GM23248 (cell line): ENCODE measurements at regions not wholly inside any gene's neighbourhood (a gene's known extent, or its start where the extent isn't known, plus 50 kb on each side); places are given as distances from the start of the nearest gene placed in this dataset.

ENCODE experiments used
- DNase-seq: peaks from one replicate; pipeline ENCODE4 v3.0.0-alpha.2; 2015
- H2AFZ ChIP-seq: fragments of 200-600 bp; sonication (generic); 2 replicates; pipeline ENCODE4 v1.6.1; 2016; ENCODE audit warnings: antibody characterized with exemption
- H3F3A ChIP-seq: fragments of 200-600 bp; sonication (generic); 2 replicates; pipeline ENCODE4 v1.6.1; 2016; ENCODE audit warnings: mild to moderate bottlenecking, antibody characterized with exemption, mixed run types; ENCODE audit not compliant: insufficient read depth
- H3K27ac ChIP-seq: fragments of 200-600 bp; sonication (generic); 2 replicates; pipeline ENCODE4 v1.5.1; 2016; ENCODE audit warnings: mild to moderate bottlenecking
- H3K27me3 ChIP-seq: fragments of 200-600 bp; sonication (generic); replicated peaks from 2 replicates; pipeline ENCODE4 v1.6.1; 2016; ENCODE audit warnings: mild to moderate bottlenecking; ENCODE audit not compliant: insufficient read depth
- H3K36me3 ChIP-seq: fragments of 200-600 bp; sonication (generic); 2 replicates; pipeline ENCODE4 v1.6.1; 2016; ENCODE audit warnings: low read depth, mild to moderate bottlenecking
- H3K4me1 ChIP-seq: fragments of 200-600 bp; sonication (generic); 2 replicates; pipeline ENCODE4 v1.6.1; 2016; ENCODE audit warnings: mild to moderate bottlenecking; ENCODE audit not compliant: insufficient read depth
- H3K4me2 ChIP-seq: fragments of 200-600 bp; sonication (generic); one replicate; pipeline ENCODE4 v1.6.1; 2016; ENCODE audit warnings: mild to moderate bottlenecking; ENCODE audit not compliant: unreplicated experiment
- H3K4me3 ChIP-seq: fragments of 200-600 bp; sonication (generic); 2 replicates; pipeline ENCODE4 v1.5.1; 2016; ENCODE audit warnings: mild to moderate bottlenecking
- H3K79me2 ChIP-seq: fragments of 200-600 bp; sonication (generic); 2 replicates; pipeline ENCODE4 v1.6.1; 2016; ENCODE audit warnings: mild to moderate bottlenecking; ENCODE audit not compliant: insufficient read depth
- H3K9ac ChIP-seq: fragments of 200-600 bp; sonication (generic); 2 replicates; pipeline ENCODE4 v1.6.1; 2016; ENCODE audit warnings: mild to moderate bottlenecking
- H3K9me2 ChIP-seq: fragments of 200-600 bp; sonication (generic); 2 replicates; pipeline ENCODE4 v1.6.1; 2016; ENCODE audit warnings: mixed run types, mild to moderate bottlenecking, moderate library complexity; ENCODE audit not compliant: insufficient read depth
- H3K9me3 ChIP-seq: fragments of 200-600 bp; sonication (generic); one replicate; pipeline ENCODE4 v1.6.1; 2017; ENCODE audit warnings: low read depth
- H4K20me1 ChIP-seq: fragments of 200-600 bp; sonication (generic); 2 replicates; pipeline ENCODE4 v1.6.0; 2016; ENCODE audit not compliant: insufficient read depth
- EZH2 ChIP-seq: fragments of 200-600 bp; sonication (generic); IDR thresholded peaks from 2 replicates; pipeline ENCODE4 v1.6.1; 2018; ENCODE audit warnings: antibody characterized with exemption, mild to moderate bottlenecking; ENCODE audit not compliant: insufficient read depth, poor library complexity, severe bottlenecking
- EZH2phosphoT487 ChIP-seq: fragments of 200-600 bp; sonication (generic); IDR thresholded peaks from 2 replicates; pipeline ENCODE4 v1.6.1; 2018; ENCODE audit warnings: antibody characterized with exemption, moderate library complexity, mild to moderate bottlenecking, low read depth; ENCODE audit not compliant: insufficient read depth
- whole genome bisulfite sequencing, 2 experiments: methylation state at CpG; one replicate each; pipeline ENCODE4 v1.1.6; 2015 to 2017; ENCODE audit warnings: low lambda C conversion rate in 2 of 2, low coverage in 1 of 2; ENCODE audit errors: missing lambda C conversion rate in 2 of 2; 5-methylcytosine and 5-hydroxymethylcytosine counted together
- in situ Hi-C: fragments of 300-500 bp; cut with MboI; formaldehyde crosslinking; loops from 2 replicates; pipeline ENCODE4 v1.15.0; 2020

GRCh38 chr16:79305074-79305473, 295.5 kb downstream of the MAF start:
- Histone ChIP-seq H2AFZ (no peak overlapping the region), H3K4me3 (no peak overlapping the region), H3K9me2 (no peaks in the 10 kb centered on the region), H3K79me2 (no peaks in the 10 kb centered on the region), H3K9me3 (no peaks in the 10 kb centered on the region), H3K4me1 (no peaks in the 10 kb centered on the region), H3K27me3 (no peaks in the 10 kb centered on the region), H3K9ac (no peak overlapping the region), H3K27ac (no peak overlapping the region), H4K20me1 (no peaks in the 10 kb centered on the region), H3K4me2 (no peak overlapping the region), H3F3A (no peaks in the 10 kb centered on the region), H3K36me3 (no peaks in the 10 kb centered on the region)
- TF ChIP-seq EZH2phosphoT487 (no peak), EZH2 (no peak)
- no peak for DNase-seq
- WGBS, 2 experiments, result 69 to 70% methylated on average over 10 of the region's 10 CpGs
- in situ Hi-C loops, result no loop called here

GRCh38 chr16:79303959-79304387, 296.6 kb downstream of the MAF start:
- Histone ChIP-seq H3K36me3 (no peaks in the 10 kb centered on the region), H4K20me1 (no peaks in the 10 kb centered on the region), H3K79me2 (no peaks in the 10 kb centered on the region), H3K9ac (no peak overlapping the region), H3K4me2 (no peak overlapping the region), H3K4me1 (no peaks in the 10 kb centered on the region), H2AFZ (no peak overlapping the region), H3K27me3 (no peaks in the 10 kb centered on the region), H3K9me3 (no peaks in the 10 kb centered on the region), H3K4me3 (no peak overlapping the region), H3K9me2 (no peaks in the 10 kb centered on the region), H3K27ac (no peak overlapping the region), H3F3A (no peaks in the 10 kb centered on the region)
- no peak for DNase-seq
- TF ChIP-seq EZH2phosphoT487 (no peak), EZH2 (no peak)
- WGBS, 2 experiments, result 22 to 29% methylated on average over 8 of the region's 8 CpGs
- in situ Hi-C loops, result no loop called here

- no peaks in the 10 kb centered on the region for H3K79me2 ChIP-seq
- H3K9me2 ChIP-seq, result no peaks in the 10 kb centered on the region
- WGBS, 2 experiments, result 16 to 22% methylated on average over 3 of the region's 3 CpGs
- H3K27ac ChIP-seq, result no peak overlapping the region
- DNase-seq, result no peak
- in situ Hi-C loops, result no loop called here
- no peak overlapping the region for H3K9ac ChIP-seq
- no peaks in the 10 kb centered on the region for H3K9me3 ChIP-seq
- no peak overlapping the region for H3K4me3 ChIP-seq
- no peaks in the 10 kb centered on the region for H3K36me3 ChIP-seq
- no peak overlapping the region for H3K4me2 ChIP-seq
- H2AFZ ChIP-seq, result no peak overlapping the region
- no peak for TF ChIP-seq EZH2
- no peak for TF ChIP-seq EZH2phosphoT487
- no peaks in the 10 kb centered on the region for H3K27me3 ChIP-seq
- no peaks in the 10 kb centered on the region for H3F3A ChIP-seq
- no peaks in the 10 kb centered on the region for H3K4me1 ChIP-seq
- H4K20me1 ChIP-seq, result no peaks in the 10 kb centered on the region
Measured at GRCh38 chr16:79303206-79303605, 297.3 kb downstream of the MAF start.

GRCh38 chr16:79302731-79303130, 297.8 kb downstream of the MAF start:
- H3K9me2 ChIP-seq, result no peaks in the 10 kb centered on the region
- no peaks in the 10 kb centered on the region for H3K27me3 ChIP-seq
- DNase-seq, result no peak
- 48 to 52% methylated on average over 7 of the region's 7 CpGs for whole genome bisulfite sequencing, 2 experiments
- H3K36me3 ChIP-seq, result no peaks in the 10 kb centered on the region
- no peaks in the 10 kb centered on the region for H3F3A ChIP-seq
- no peak overlapping the region for H3K4me3 ChIP-seq
- TF ChIP-seq EZH2phosphoT487 (no peak), EZH2 (no peak)
- no peaks in the 10 kb centered on the region for H3K4me1 ChIP-seq
- H3K79me2 ChIP-seq, result no peaks in the 10 kb centered on the region
- H2AFZ ChIP-seq, result no peak overlapping the region
- no peak overlapping the region for H3K4me2 ChIP-seq
- no peaks in the 10 kb centered on the region for H3K9me3 ChIP-seq
- in situ Hi-C loops, result no loop called here
- H4K20me1 ChIP-seq, result no peaks in the 10 kb centered on the region
- no peak overlapping the region for H3K27ac ChIP-seq
- H3K9ac ChIP-seq, result no peak overlapping the region

GRCh38 chr16:79301051-79301450, 299.5 kb downstream of the MAF start:
- H3K9me3 ChIP-seq, result no peaks in the 10 kb centered on the region
- H4K20me1 ChIP-seq, result no peaks in the 10 kb centered on the region
- no peaks in the 10 kb centered on the region for H3K36me3 ChIP-seq
- no peak overlapping the region for H3K9ac ChIP-seq
- no peak overlapping the region for H3K27ac ChIP-seq
- no peaks in the 10 kb centered on the region for H3K27me3 ChIP-seq
- H3F3A ChIP-seq, result no peaks in the 10 kb centered on the region
- WGBS, 2 experiments, result 64 to 65% methylated on average over 12 of the region's 12 CpGs
- no peaks in the 10 kb centered on the region for H3K4me1 ChIP-seq
- no peaks in the 10 kb centered on the region for H3K9me2 ChIP-seq
- no peaks in the 10 kb centered on the region for H3K79me2 ChIP-seq
- no peak overlapping the region for H3K4me3 ChIP-seq
- no peak for DNase-seq
- no peak overlapping the region for H2AFZ ChIP-seq
- in situ Hi-C loops, result no loop called here
- no peak for TF ChIP-seq EZH2phosphoT487
- TF ChIP-seq EZH2, result no peak
- no peak overlapping the region for H3K4me2 ChIP-seq
